ENCODE measurements at regions not wholly inside any gene's neighbourhood (a gene's known extent, or its start where the extent isn't known, plus 50 kb on each side); places are given as distances from the start of the nearest gene placed in this dataset.

- peak; percentile 84 for TF ChIP-seq CTCF (conservative IDR thresholded peaks at IDR 0.05)
- no peaks in the 10 kb centered on the region for H3K4me1 ChIP-seq (ENCODE audit: control insufficient read depth, insufficient read depth, low read length)
- WGBS, 2 experiments (ENCODE audit: insufficient coverage in 1 of 2, insufficient read length in 1 of 2), result 90 to 100% methylated on average over 3 to 6 of the region's 6 CpGs
- H3K9ac ChIP-seq (ENCODE audit: extremely low read depth, low read length, poor library complexity, severe bottlenecking), result no peak overlapping the region
- H3K9me3 ChIP-seq (ENCODE audit: control insufficient read depth, low read length), result peaks cover 7% of the 10 kb centered on the region
- no peaks in the 10 kb centered on the region for H3K27me3 Mint-ChIP-seq (ENCODE audit: insufficient read depth)
- H3K9me3 Mint-ChIP-seq, result peaks cover 11% of the 10 kb centered on the region
- no peak overlapping the region for H3K4me3 ChIP-seq (ENCODE audit: low read length)
- no peaks in the 10 kb centered on the region for H3K36me3 Mint-ChIP-seq (ENCODE audit: low read depth)
- DNase-seq, result peak; percentile 88
- H3K27ac Mint-ChIP-seq, result no peak overlapping the region
- no peaks in the 10 kb centered on the region for H3K36me3 ChIP-seq (ENCODE audit: control insufficient read depth, insufficient read depth, low read length)
- H3K27me3 ChIP-seq (ENCODE audit: control insufficient read depth, insufficient read depth, low read length, poor library complexity, severe bottlenecking), result no peaks in the 10 kb centered on the region
- H3K27ac ChIP-seq (ENCODE audit: low read depth, low read length), result no peak overlapping the region
- no peaks in the 10 kb centered on the region for H3K4me1 Mint-ChIP-seq
- no peak overlapping the region for H3K4me3 Mint-ChIP-seq
Observed at GRCh38 chr3:109532257-109533216, 195.2 kb upstream of the DPPA4 start.

- no peaks in the 10 kb centered on the region for H3K27me3 Mint-ChIP-seq (ENCODE audit: insufficient read depth)
- H3K27ac Mint-ChIP-seq, result no peak overlapping the region
- no peak overlapping the region for H3K27ac ChIP-seq (ENCODE audit: low read depth, low read length)
- no peak for DNase-seq
- H3K36me3 Mint-ChIP-seq (ENCODE audit: low read depth), result no peaks in the 10 kb centered on the region
- H3K4me3 ChIP-seq (ENCODE audit: low read length), result no peak overlapping the region
- H3K9me3 Mint-ChIP-seq, result peaks cover 8% of the 10 kb centered on the region
- no peaks in the 10 kb centered on the region for H3K9me3 ChIP-seq (ENCODE audit: control insufficient read depth, low read length)
- no peaks in the 10 kb centered on the region for H3K27me3 ChIP-seq (ENCODE audit: control insufficient read depth, insufficient read depth, low read length, poor library complexity, severe bottlenecking)
- no peaks in the 10 kb centered on the region for H3K4me1 Mint-ChIP-seq
- H3K36me3 ChIP-seq (ENCODE audit: control insufficient read depth, insufficient read depth, low read length), result no peaks in the 10 kb centered on the region
- H3K4me3 Mint-ChIP-seq, result no peak overlapping the region
- 83 to 90% methylated on average over 1 to 10 of the region's 10 CpGs for WGBS, 2 experiments (ENCODE audit: insufficient coverage in 1 of 2, insufficient read length in 1 of 2)
- TF ChIP-seq CTCF (conservative IDR thresholded peaks at IDR 0.05), result no peak
- no peaks in the 10 kb centered on the region for H3K4me1 ChIP-seq (ENCODE audit: control insufficient read depth, insufficient read depth, low read length)
- no peak overlapping the region for H3K9ac ChIP-seq (ENCODE audit: extremely low read depth, low read length, poor library complexity, severe bottlenecking)
Observed at GRCh38 chr3:109545746-109546145, 208.4 kb upstream of the DPPA4 start.

- Mint-ChIP-seq H3K4me3 (no peak overlapping the region), H3K9me3 (peaks cover 5% of the 10 kb centered on the region), H3K36me3 (ENCODE audit: low read depth) (no peaks in the 10 kb centered on the region), H3K4me1 (no peaks in the 10 kb centered on the region), H3K27ac (no peak overlapping the region), H3K27me3 (ENCODE audit: insufficient read depth) (no peaks in the 10 kb centered on the region)
- Histone ChIP-seq H3K27ac (ENCODE audit: low read depth, low read length) (no peak overlapping the region), H3K36me3 (ENCODE audit: control insufficient read depth, insufficient read depth, low read length) (no peaks in the 10 kb centered on the region), H3K27me3 (ENCODE audit: control insufficient read depth, insufficient read depth, low read length, poor library complexity, severe bottlenecking) (no peaks in the 10 kb centered on the region), H3K9ac (ENCODE audit: extremely low read depth, low read length, poor library complexity, severe bottlenecking) (no peak overlapping the region), H3K9me3 (ENCODE audit: control insufficient read depth, low read length) (no peaks in the 10 kb centered on the region), H3K4me3 (ENCODE audit: low read length) (no peak overlapping the region), H3K4me1 (ENCODE audit: control insufficient read depth, insufficient read depth, low read length) (no peaks in the 10 kb centered on the region)
- TF ChIP-seq CTCF (conservative IDR thresholded peaks at IDR 0.05), result no peak
- no peak for DNase-seq
- WGBS, 2 experiments (ENCODE audit: insufficient coverage in 1 of 2, insufficient read length in 1 of 2), result no CpG with 5 or more reads among the region's 1 CpG
Observed at GRCh38 chr3:109548192-109548938, 211.0 kb upstream of the DPPA4 start.

All from endodermal cell (in vitro differentiated cells).